B cell (primary cell): ENCODE measurements at regions not wholly inside any gene's neighbourhood (a gene's known extent, or its start where the extent isn't known, plus 50 kb on each side); places are given as distances from the start of the nearest gene placed in this dataset.
"Not testable (repeated sequence)": the region's sequence is repeated elsewhere in the genome, so short reads cannot be mapped to it uniquely, and the experiment has no call there.

Experiments
- ATAC-seq: fragments of 200-7000 bp; cut with Tn5 transposase; one replicate; pipeline ENCODE4 v1.10.0; 2021; ENCODE audit warnings: low read depth, mild to moderate bottlenecking, moderate number of reproducible peaks, moderate library complexity
- CTCF ChIA-PET: fragments of 350-600 bp; sonication (Branson Sonifier 250); formaldehyde crosslinking; loops from one replicate; lab custom pipeline; 2021; ENCODE audit warnings: antibody characterized with exemption, inconsistent platforms; lab: Charles Lee
- POLR2A ChIA-PET: fragments of 350-600 bp; sonication (Branson Sonifier 250); formaldehyde crosslinking; loops from one replicate; lab custom pipeline; 2021; ENCODE audit warnings: antibody characterized with exemption; lab: Charles Lee
- DNase-seq: peaks from one replicate; pipeline ENCODE4 v3.0.0; 2013
- H2AFZ ChIP-seq: 2 replicates; pipeline ENCODE4 v1.6.1; 2012; ENCODE audit warnings: mild to moderate bottlenecking, low read depth, low read length; ENCODE audit not compliant: insufficient read depth, poor library complexity, severe bottlenecking
- H3K27ac ChIP-seq, 2 donors: 1 replicate in 1 of 2; 2 replicates in 1 of 2; pipeline ENCODE4 v1.5.1; 2012 to 2013; ENCODE audit warnings: low read length in 2 of 2, mild to moderate bottlenecking in 2 of 2, moderate library complexity in 1 of 2
- H3K27me3 ChIP-seq, 4 experiments: fragments of 200-600 bp in 1 of 4; sonication (generic) in 1 of 4; replicated peaks in 1 of 4; 1 replicate in 2 of 4; 2 replicates in 2 of 4; pipeline versions ENCODE4 v1.6.1 to v1.7.0; 2013 to 2016; ENCODE audit warnings: low read length in 3 of 4, mild to moderate bottlenecking in 2 of 4, mixed read lengths in 1 of 4, moderate library complexity in 1 of 4; ENCODE audit not compliant: insufficient read depth in 4 of 4, control insufficient read depth in 3 of 4; ENCODE audit errors: control extremely low read depth in 1 of 4
- H3K36me3 ChIP-seq, 2 experiments: replicated peaks in 1 of 2; 1 replicate in 1 of 2; 2 replicates in 1 of 2; pipeline versions ENCODE4 v1.6.1 to v1.7.1; 2013; ENCODE audit warnings: low read length in 1 of 2; ENCODE audit not compliant: insufficient read depth in 2 of 2, control insufficient read depth in 1 of 2; ENCODE audit errors: control extremely low read depth in 1 of 2, extremely low read depth in 1 of 2
- H3K4me1 ChIP-seq, 2 donors: fragments of 200-600 bp in 1 of 2; sonication (generic) in 1 of 2; 1 replicate in 1 of 2; 2 replicates in 1 of 2; pipeline versions ENCODE4 v1.5.1 to v1.6.1; 2013 to 2017; ENCODE audit warnings: low read length in 2 of 2; ENCODE audit not compliant: control insufficient read depth in 2 of 2, insufficient read depth in 2 of 2
- H3K4me2 ChIP-seq: replicated peaks from 2 replicates; pipeline ENCODE3; 2012; ENCODE audit warnings: mild to moderate bottlenecking, low read depth, low read length; ENCODE audit not compliant: poor library complexity, severe bottlenecking
- H3K4me3 ChIP-seq, 5 experiments: fragments of 200-600 bp in 1 of 5; sonication (generic) in 1 of 5; 1 replicate in 3 of 5; 2 replicates in 2 of 5; pipeline versions ENCODE4 v1.5.1 to v1.7.0; 2011 to 2016; ENCODE audit warnings: low read length in 4 of 5, mild to moderate bottlenecking in 4 of 5, low read depth in 2 of 5, control low read depth in 1 of 5, moderate library complexity in 1 of 5; ENCODE audit not compliant: insufficient read depth in 1 of 5; ENCODE audit errors: control extremely low read depth in 1 of 5, extremely low read depth in 1 of 5
- H3K79me2 ChIP-seq: fragments of 200-600 bp; sonication (generic); one replicate; pipeline ENCODE4 v1.6.0; 2016; ENCODE audit warnings: low read length; ENCODE audit not compliant: control insufficient read depth, insufficient read depth
- H3K9ac ChIP-seq: fragments of 200-600 bp; sonication (generic); 2 replicates; pipeline ENCODE4 v1.6.1; 2017; ENCODE audit warnings: mild to moderate bottlenecking, low read length, moderate library complexity
- H3K9me3 ChIP-seq, 3 donors: one replicate each; pipeline versions ENCODE4 v1.6.1 to v1.7.1; 2013; ENCODE audit warnings: low read length in 2 of 3; ENCODE audit not compliant: control insufficient read depth in 2 of 3, insufficient read depth in 1 of 3; ENCODE audit errors: control extremely low read depth in 1 of 3
- H4K20me1 ChIP-seq: 2 replicates; pipeline ENCODE4 v1.6.0; 2012; ENCODE audit warnings: mild to moderate bottlenecking, low read length; ENCODE audit not compliant: insufficient read depth, control insufficient read depth, poor library complexity, severe bottlenecking
- H3K27ac Mint-ChIP-seq: one replicate; pipeline ENCODE4 v1.8.0; 2021; ENCODE audit warnings: mixed read lengths
- H3K27me3 Mint-ChIP-seq: one replicate; pipeline ENCODE4 v1.8.0; 2021; ENCODE audit warnings: mixed read lengths
- H3K4me1 Mint-ChIP-seq: one replicate; pipeline ENCODE4 v1.8.0; 2021; ENCODE audit warnings: mixed read lengths
- H3K4me3 Mint-ChIP-seq: one replicate; pipeline ENCODE4 v1.8.0; 2021; ENCODE audit warnings: mixed read lengths
- H3K9me3 Mint-ChIP-seq: one replicate; pipeline ENCODE4 v1.8.0; 2022; ENCODE audit warnings: mixed read lengths; ENCODE audit not compliant: insufficient read depth
- EZH2 ChIP-seq: IDR thresholded peaks from 2 replicates; pipeline ENCODE4 v1.6.1; 2012; ENCODE audit warnings: borderline replicate concordance, low read depth, mild to moderate bottlenecking, moderate library complexity, low read length; ENCODE audit not compliant: insufficient read depth, poor library complexity, severe bottlenecking
- whole genome bisulfite sequencing: methylation state at CpG from one replicate; pipeline ENCODE4 v1.1.5; 2013; ENCODE audit warnings: missing lambda C conversion rate; ENCODE audit not compliant: insufficient coverage; 5-methylcytosine and 5-hydroxymethylcytosine counted together
- intact Hi-C: fragments of 100-400 bp; cut with micrococcal nuclease; formaldehyde crosslinking; loops from one replicate; pipeline ENCODE4 v1.10.0; 2022
- TF ChIP-seq, protein P1 (sequence below): fragments of 200-600 bp; IDR thresholded peaks from one replicate; pipeline ENCODE4 v1.8.0; 2022; ENCODE audit warnings: antibody characterized with exemption, mild to moderate bottlenecking

DNA sequence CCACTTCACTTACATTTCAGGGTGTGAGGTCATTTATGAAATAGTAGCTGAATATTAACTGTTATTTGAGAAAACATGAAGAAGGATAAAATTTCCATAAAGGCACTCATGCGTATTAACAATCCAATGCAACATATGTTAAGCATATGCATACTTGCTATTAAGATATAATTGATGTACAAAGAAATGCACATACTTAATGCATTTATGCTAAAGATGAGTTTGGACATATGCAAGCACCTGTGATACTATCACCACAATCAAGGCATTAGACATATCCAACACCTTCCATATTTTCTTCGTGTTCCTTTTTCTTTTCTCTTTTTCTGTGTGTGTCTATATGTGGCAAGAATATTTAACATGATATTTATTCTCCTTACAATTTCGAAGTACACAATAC is 464.8 kb upstream of the BRINP3 start:
- intact Hi-C loops: no loop called here
- WGBS: no CpG with 5 or more reads among the region's 3 CpGs

DNA sequence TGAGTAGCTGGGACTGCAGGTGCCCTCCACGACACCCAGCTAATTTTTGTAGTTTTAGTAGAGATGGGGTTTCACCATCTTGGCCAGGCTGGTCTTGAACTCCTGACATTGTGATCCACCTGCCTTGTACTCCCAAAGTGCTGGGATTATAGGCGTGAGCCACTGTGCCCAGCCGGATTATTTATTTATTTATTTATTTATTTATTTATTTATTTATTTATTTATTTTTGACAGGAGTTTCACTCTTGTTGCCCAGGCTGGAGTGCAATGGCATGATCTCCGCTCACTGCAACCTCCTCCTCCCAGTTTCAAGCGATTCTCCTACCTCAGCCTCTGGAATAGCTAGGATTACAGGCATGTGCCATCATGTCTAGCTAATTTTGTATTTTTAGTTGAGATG is 466.1 kb upstream of the BRINP3 start:
- H3K9me3 ChIP-seq, H3K4me1 ChIP-seq, H3K79me2 ChIP-seq, ATAC-seq, H3K27me3 Mint-ChIP-seq, H3K4me2 ChIP-seq, H3K4me3 Mint-ChIP-seq, CTCF ChIA-PET, intact Hi-C loops, POLR2A ChIA-PET, H3K27me3 ChIP-seq, H3K27ac Mint-ChIP-seq, DNase-seq, H3K9me3 Mint-ChIP-seq, H2AFZ ChIP-seq, H3K36me3 ChIP-seq, H4K20me1 ChIP-seq, H3K4me3 ChIP-seq, H3K4me1 Mint-ChIP-seq, H3K9ac ChIP-seq, H3K27ac ChIP-seq: not testable (repeated sequence)
- WGBS: no CpG with 5 or more reads among the region's 5 CpGs

More for the DNA sequence above, 464.8 kb upstream of the BRINP3 start:
- Histone ChIP-seq H3K4me1 (no peaks in the 10 kb centered on the region), H3K9me3 (no peaks in the 10 kb centered on the region), H4K20me1 (no peaks in the 10 kb centered on the region), H3K27me3 (no peaks in the 10 kb centered on the region), H3K9ac (no peak overlapping the region), H3K4me3 (no peak overlapping the region), H3K4me2 (no peak overlapping the region), H2AFZ (no peak overlapping the region), H3K27ac (no peak overlapping the region), H3K79me2 (no peaks in the 10 kb centered on the region), H3K36me3 (no peaks in the 10 kb centered on the region)
- Mint-ChIP-seq H3K4me1 (no peaks in the 10 kb centered on the region), H3K9me3 (no peaks in the 10 kb centered on the region), H3K4me3 (no peak overlapping the region), H3K27ac (no peak overlapping the region), H3K27me3 (no peaks in the 10 kb centered on the region)
- DNase-seq (no peak), ATAC-seq (no peak)
- ChIA-PET CTCF (no interaction called here), POLR2A (no interaction called here)
- TF ChIP-seq, protein P1, sequence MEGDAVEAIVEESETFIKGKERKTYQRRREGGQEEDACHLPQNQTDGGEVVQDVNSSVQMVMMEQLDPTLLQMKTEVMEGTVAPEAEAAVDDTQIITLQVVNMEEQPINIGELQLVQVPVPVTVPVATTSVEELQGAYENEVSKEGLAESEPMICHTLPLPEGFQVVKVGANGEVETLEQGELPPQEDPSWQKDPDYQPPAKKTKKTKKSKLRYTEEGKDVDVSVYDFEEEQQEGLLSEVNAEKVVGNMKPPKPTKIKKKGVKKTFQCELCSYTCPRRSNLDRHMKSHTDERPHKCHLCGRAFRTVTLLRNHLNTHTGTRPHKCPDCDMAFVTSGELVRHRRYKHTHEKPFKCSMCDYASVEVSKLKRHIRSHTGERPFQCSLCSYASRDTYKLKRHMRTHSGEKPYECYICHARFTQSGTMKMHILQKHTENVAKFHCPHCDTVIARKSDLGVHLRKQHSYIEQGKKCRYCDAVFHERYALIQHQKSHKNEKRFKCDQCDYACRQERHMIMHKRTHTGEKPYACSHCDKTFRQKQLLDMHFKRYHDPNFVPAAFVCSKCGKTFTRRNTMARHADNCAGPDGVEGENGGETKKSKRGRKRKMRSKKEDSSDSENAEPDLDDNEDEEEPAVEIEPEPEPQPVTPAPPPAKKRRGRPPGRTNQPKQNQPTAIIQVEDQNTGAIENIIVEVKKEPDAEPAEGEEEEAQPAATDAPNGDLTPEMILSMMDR: no peak
- no peak for TF ChIP-seq EZH2
